Hippocampal formation (tissue), 2 donors: ENCODE measurements at regions not wholly inside any gene's neighbourhood (a gene's known extent, or its start where the extent isn't known, plus 50 kb on each side); places are given as distances from the start of the nearest gene placed in this dataset.
"Not testable (repeated sequence)": the region's sequence is repeated elsewhere in the genome, so short reads cannot be mapped to it uniquely, and the experiment has no call there.

ENCODE experiments used
- DNase-seq, 2 donors: peaks; one replicate each; lab custom pipeline; 2025; lab: John Stamatoyannopoulos, UW

- not testable (repeated sequence) for DNase-seq
Observed at GRCh38 chr2:71958426-71958825, 189.2 kb downstream of the CYP26B1 start.

- DNase-seq: no peak
Observed at GRCh38 chr2:71952572-71953188, 195.0 kb downstream of the CYP26B1 start.

GRCh38 chr2:71951718-71952404 is 195.8 kb downstream of the CYP26B1 start:
- no peak for DNase-seq

- no peak for DNase-seq
Observed at GRCh38 chr2:71951083-71951468, 196.6 kb downstream of the CYP26B1 start.

GRCh38 chr2:71950256-71951082 is 197.2 kb downstream of the CYP26B1 start:
- no peak for DNase-seq

- no peak for DNase-seq
Observed at GRCh38 chr2:71949537-71949798, 198.2 kb downstream of the CYP26B1 start.

GRCh38 chr2:71948781-71949536 is 198.7 kb downstream of the CYP26B1 start:
- no peak for DNase-seq

GRCh38 chr2:71947809-71948208 is 199.9 kb downstream of the CYP26B1 start:
- DNase-seq: no peak

- DNase-seq: no peak
Observed at GRCh38 chr2:71945603-71945959, 202.1 kb downstream of the CYP26B1 start.

GRCh38 chr2:71944806-71945602 is 202.7 kb downstream of the CYP26B1 start:
- DNase-seq: no peak

GRCh38 chr2:71944183-71944550 is 203.5 kb downstream of the CYP26B1 start:
- DNase-seq: no peak

GRCh38 chr2:71943238-71944182 is 204.2 kb downstream of the CYP26B1 start:
- DNase-seq: no peak

GRCh38 chr2:71941726-71942525 is 205.7 kb downstream of the CYP26B1 start:
- DNase-seq: no peak

- no peak for DNase-seq
Observed at GRCh38 chr2:71940695-71941094, 207.0 kb downstream of the CYP26B1 start.

- DNase-seq: no peak
Observed at GRCh38 chr2:71939588-71940535, 207.8 kb downstream of the CYP26B1 start.

GRCh38 chr2:71938659-71939587 is 208.7 kb downstream of the CYP26B1 start:
- DNase-seq: no peak

- no peak for DNase-seq
Observed at GRCh38 chr2:71938108-71938507, 209.6 kb downstream of the CYP26B1 start.

GRCh38 chr2:71937396-71937795 is 210.3 kb downstream of the CYP26B1 start:
- DNase-seq: no peak
